Cardiac fibroblast (primary cell): ENCODE measurements at regions not wholly inside any gene's neighbourhood (a gene's known extent, or its start where the extent isn't known, plus 50 kb on each side); places are given as distances from the start of the nearest gene placed in this dataset.

Source experiments
- DNase-seq, 2 donors: peaks; one replicate each; pipeline versions ENCODE4 v3.0.0 to v3.0.0-alpha.2; 2010; ENCODE audit warnings: low read depth in 2 of 2
- H3K4me3 ChIP-seq, 2 donors: replicated peaks in 1 of 2; 1 replicate in 1 of 2; 2 replicates in 1 of 2; pipeline ENCODE4 v1.5.1; 2011; ENCODE audit warnings: low read depth in 2 of 2, low read length in 2 of 2, mild to moderate bottlenecking in 2 of 2, moderate library complexity in 1 of 2
- CTCF ChIP-seq: IDR thresholded peaks from one replicate; pipeline ENCODE4 v1.5.1; 2011; ENCODE audit warnings: low read depth, mild to moderate bottlenecking, low read length, inconsistent platforms

- no peak overlapping the region for H3K4me3 ChIP-seq
- no peak for TF ChIP-seq CTCF
- DNase-seq, result no peak
Observed at GRCh38 chr16:25317732-25318316, 60.2 kb upstream of the ZKSCAN2 start.

- H3K4me3 ChIP-seq, result no peak overlapping the region
- no peak for TF ChIP-seq CTCF
- no peak for DNase-seq
Observed at GRCh38 chr16:25311950-25312349, 54.3 kb upstream of the ZKSCAN2 start.

GRCh38 chr16:25311039-25311438 is 53.4 kb upstream of the ZKSCAN2 start:
- no peak for TF ChIP-seq CTCF
- no peak for DNase-seq
- no peak overlapping the region for H3K4me3 ChIP-seq
